ENCODE measurements at regions not wholly inside any gene's neighbourhood (a gene's known extent, or its start where the extent isn't known, plus 50 kb on each side); places are given as distances from the start of the nearest gene placed in this dataset.

- TF ChIP-seq, protein P1, sequence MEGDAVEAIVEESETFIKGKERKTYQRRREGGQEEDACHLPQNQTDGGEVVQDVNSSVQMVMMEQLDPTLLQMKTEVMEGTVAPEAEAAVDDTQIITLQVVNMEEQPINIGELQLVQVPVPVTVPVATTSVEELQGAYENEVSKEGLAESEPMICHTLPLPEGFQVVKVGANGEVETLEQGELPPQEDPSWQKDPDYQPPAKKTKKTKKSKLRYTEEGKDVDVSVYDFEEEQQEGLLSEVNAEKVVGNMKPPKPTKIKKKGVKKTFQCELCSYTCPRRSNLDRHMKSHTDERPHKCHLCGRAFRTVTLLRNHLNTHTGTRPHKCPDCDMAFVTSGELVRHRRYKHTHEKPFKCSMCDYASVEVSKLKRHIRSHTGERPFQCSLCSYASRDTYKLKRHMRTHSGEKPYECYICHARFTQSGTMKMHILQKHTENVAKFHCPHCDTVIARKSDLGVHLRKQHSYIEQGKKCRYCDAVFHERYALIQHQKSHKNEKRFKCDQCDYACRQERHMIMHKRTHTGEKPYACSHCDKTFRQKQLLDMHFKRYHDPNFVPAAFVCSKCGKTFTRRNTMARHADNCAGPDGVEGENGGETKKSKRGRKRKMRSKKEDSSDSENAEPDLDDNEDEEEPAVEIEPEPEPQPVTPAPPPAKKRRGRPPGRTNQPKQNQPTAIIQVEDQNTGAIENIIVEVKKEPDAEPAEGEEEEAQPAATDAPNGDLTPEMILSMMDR (IDR thresholded peaks at IDR 0.05): no peak
- TF ChIP-seq, protein P2, sequence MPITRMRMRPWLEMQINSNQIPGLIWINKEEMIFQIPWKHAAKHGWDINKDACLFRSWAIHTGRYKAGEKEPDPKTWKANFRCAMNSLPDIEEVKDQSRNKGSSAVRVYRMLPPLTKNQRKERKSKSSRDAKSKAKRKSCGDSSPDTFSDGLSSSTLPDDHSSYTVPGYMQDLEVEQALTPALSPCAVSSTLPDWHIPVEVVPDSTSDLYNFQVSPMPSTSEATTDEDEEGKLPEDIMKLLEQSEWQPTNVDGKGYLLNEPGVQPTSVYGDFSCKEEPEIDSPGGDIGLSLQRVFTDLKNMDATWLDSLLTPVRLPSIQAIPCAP (CRISPR knock-in tag; IDR thresholded peaks at IDR 0.05): no peak
- TF ChIP-seq NFATC4 (CRISPR knock-in tag; IDR thresholded peaks at IDR 0.05) (no peak), ATF3 (CRISPR knock-in tag; conservative IDR thresholded peaks at IDR 0.05) (no peak)
These were observed 253.4 kb upstream of the MDFIC2 start for GRCh38 chr3:70565861-70566260.

Data from WTC11 (cell line).